ENCODE measurements at regions not wholly inside any gene's neighbourhood (a gene's known extent, or its start where the extent isn't known, plus 50 kb on each side); places are given as distances from the start of the nearest gene placed in this dataset.

- no peak for TF ChIP-seq CTCF (IDR thresholded peaks at IDR 0.05; ENCODE audit: insufficient read depth, low read depth, low read length, missing control alignments)
- DNase-seq (ENCODE audit: low read depth): no peak
- H3K4me3 ChIP-seq (ENCODE audit: low read length): no peak overlapping the region
Observed at GRCh38 chr10:130778166-130778545, 533.4 kb downstream of the TCERG1L start.

- no peak for TF ChIP-seq CTCF (IDR thresholded peaks at IDR 0.05; ENCODE audit: insufficient read depth, low read depth, low read length, missing control alignments)
- DNase-seq (ENCODE audit: low read depth): no peak
- no peak overlapping the region for H3K4me3 ChIP-seq (ENCODE audit: low read length)
Observed at GRCh38 chr10:130780763-130781162, 530.8 kb downstream of the TCERG1L start.

GRCh38 chr10:130781206-130781605 lies 530.3 kb downstream of the TCERG1L start:
- no peak for TF ChIP-seq CTCF (IDR thresholded peaks at IDR 0.05; ENCODE audit: insufficient read depth, low read depth, low read length, missing control alignments)
- no peak overlapping the region for H3K4me3 ChIP-seq (ENCODE audit: low read length)
- no peak for DNase-seq (ENCODE audit: low read depth)

- DNase-seq (ENCODE audit: low read depth): no peak
- H3K4me3 ChIP-seq (ENCODE audit: low read length): no peak overlapping the region
- TF ChIP-seq CTCF (IDR thresholded peaks at IDR 0.05; ENCODE audit: insufficient read depth, low read depth, low read length, missing control alignments): no peak
Observed at GRCh38 chr10:130781623-130782022, 529.9 kb downstream of the TCERG1L start.

GRCh38 chr10:130782467-130782866 lies 529.1 kb downstream of the TCERG1L start:
- no peak overlapping the region for H3K4me3 ChIP-seq (ENCODE audit: low read length)
- no peak for DNase-seq (ENCODE audit: low read depth)
- TF ChIP-seq CTCF (IDR thresholded peaks at IDR 0.05; ENCODE audit: insufficient read depth, low read depth, low read length, missing control alignments): no peak

- no peak overlapping the region for H3K4me3 ChIP-seq (ENCODE audit: low read length)
- no peak for DNase-seq (ENCODE audit: low read depth)
- TF ChIP-seq CTCF (IDR thresholded peaks at IDR 0.05; ENCODE audit: insufficient read depth, low read depth, low read length, missing control alignments): no peak
Observed at GRCh38 chr10:130784326-130784725, 527.2 kb downstream of the TCERG1L start.

- no peak for TF ChIP-seq CTCF (IDR thresholded peaks at IDR 0.05; ENCODE audit: insufficient read depth, low read depth, low read length, missing control alignments)
- DNase-seq (ENCODE audit: low read depth): no peak
- H3K4me3 ChIP-seq (ENCODE audit: low read length): no peak overlapping the region
Observed at GRCh38 chr10:130786365-130786966, 525.1 kb downstream of the TCERG1L start.

Data from epithelial cell of esophagus (primary cell).